ENCODE measurements at regions not wholly inside any gene's neighbourhood (a gene's known extent, or its start where the extent isn't known, plus 50 kb on each side); places are given as distances from the start of the nearest gene placed in this dataset.

DNA sequence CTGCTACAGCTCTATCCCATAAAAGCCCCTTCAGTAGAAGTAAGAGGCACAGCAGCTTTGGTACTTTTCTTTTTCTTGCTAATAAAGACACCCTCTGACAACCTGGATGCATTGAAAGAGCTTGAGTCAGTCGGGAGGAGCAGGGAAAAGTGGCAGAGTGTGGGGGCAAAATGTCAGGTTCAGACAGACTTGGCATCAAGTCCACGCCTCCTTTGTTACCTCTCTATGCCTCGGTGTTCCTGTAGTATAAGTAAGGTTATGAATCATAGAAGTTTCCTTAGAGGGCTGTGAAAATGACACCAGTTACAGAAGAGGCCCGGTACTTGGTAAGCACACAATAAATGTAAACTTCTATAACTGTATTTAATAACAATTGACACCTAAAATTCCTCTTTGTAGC, 133.9 kb downstream of the ESM1 start:
- intact Hi-C loops (cut with micrococcal nuclease), result no loop called here
- H3K9ac ChIP-seq (ENCODE audit: insufficient read depth, low read length, poor library complexity, severe bottlenecking), result no peak overlapping the region
- Mint-ChIP-seq H3K4me3 (no peak overlapping the region), H3K36me3 (no peaks in the 10 kb centered on the region), H3K27me3 (ENCODE audit: low read depth in 3 of 3) (peaks cover 0 to 3% (median 3%) of the 10 kb centered on the region in 3 donors), H3K9me3 (peaks cover 0 to 3% (median 0%) of the 10 kb centered on the region in 7 donors), H3K4me1 (no peaks in the 10 kb centered on the region), H3K27ac (no peak overlapping the region)
- H3K4me1 ChIP-seq (ENCODE audit: control insufficient read depth in 1 of 2, insufficient read depth in 2 of 2, low read length in 2 of 2), result no peaks in the 10 kb centered on the region
- no peaks in the 10 kb centered on the region for H3K79me2 ChIP-seq (ENCODE audit: insufficient read depth, low read length)
- H3K27ac ChIP-seq (ENCODE audit: low read depth in 1 of 2, low read length in 2 of 2), result no peak overlapping the region
- DNase-seq, result no peak
- no peak overlapping the region for H3K4me2 ChIP-seq (replicated peaks; ENCODE audit: extremely low read depth, low read length, poor library complexity, severe bottlenecking)
- no peak overlapping the region for H2AFZ ChIP-seq (ENCODE audit: insufficient read depth, low read depth, low read length, poor library complexity, severe bottlenecking)
- 86% methylated on average over 1 of the region's 4 CpGs for WGBS (ENCODE audit: insufficient coverage)
- TF ChIP-seq, protein P1, sequence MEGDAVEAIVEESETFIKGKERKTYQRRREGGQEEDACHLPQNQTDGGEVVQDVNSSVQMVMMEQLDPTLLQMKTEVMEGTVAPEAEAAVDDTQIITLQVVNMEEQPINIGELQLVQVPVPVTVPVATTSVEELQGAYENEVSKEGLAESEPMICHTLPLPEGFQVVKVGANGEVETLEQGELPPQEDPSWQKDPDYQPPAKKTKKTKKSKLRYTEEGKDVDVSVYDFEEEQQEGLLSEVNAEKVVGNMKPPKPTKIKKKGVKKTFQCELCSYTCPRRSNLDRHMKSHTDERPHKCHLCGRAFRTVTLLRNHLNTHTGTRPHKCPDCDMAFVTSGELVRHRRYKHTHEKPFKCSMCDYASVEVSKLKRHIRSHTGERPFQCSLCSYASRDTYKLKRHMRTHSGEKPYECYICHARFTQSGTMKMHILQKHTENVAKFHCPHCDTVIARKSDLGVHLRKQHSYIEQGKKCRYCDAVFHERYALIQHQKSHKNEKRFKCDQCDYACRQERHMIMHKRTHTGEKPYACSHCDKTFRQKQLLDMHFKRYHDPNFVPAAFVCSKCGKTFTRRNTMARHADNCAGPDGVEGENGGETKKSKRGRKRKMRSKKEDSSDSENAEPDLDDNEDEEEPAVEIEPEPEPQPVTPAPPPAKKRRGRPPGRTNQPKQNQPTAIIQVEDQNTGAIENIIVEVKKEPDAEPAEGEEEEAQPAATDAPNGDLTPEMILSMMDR (IDR thresholded peaks at IDR 0.05), result no peak
- H3K4me3 ChIP-seq (replicated peaks in 1 of 3; ENCODE audit: low read depth in 2 of 3, low read length in 3 of 3), result no peak overlapping the region
- no peaks in the 10 kb centered on the region for H3K27me3 ChIP-seq (ENCODE audit: control insufficient read depth in 2 of 2, insufficient read depth in 2 of 2, low read length in 2 of 2)
- H3K36me3 ChIP-seq (replicated peaks in 1 of 2; ENCODE audit: control insufficient read depth in 1 of 2, insufficient read depth in 2 of 2, low read length in 2 of 2), result no peaks in the 10 kb centered on the region
- H4K20me1 ChIP-seq (ENCODE audit: insufficient read depth, low read length), result no peaks in the 10 kb centered on the region
- no peaks in the 10 kb centered on the region for H3K9me3 ChIP-seq (replicated peaks in 1 of 2; ENCODE audit: control insufficient read depth in 1 of 2, insufficient read depth in 1 of 2, low read length in 2 of 2)

DNA sequence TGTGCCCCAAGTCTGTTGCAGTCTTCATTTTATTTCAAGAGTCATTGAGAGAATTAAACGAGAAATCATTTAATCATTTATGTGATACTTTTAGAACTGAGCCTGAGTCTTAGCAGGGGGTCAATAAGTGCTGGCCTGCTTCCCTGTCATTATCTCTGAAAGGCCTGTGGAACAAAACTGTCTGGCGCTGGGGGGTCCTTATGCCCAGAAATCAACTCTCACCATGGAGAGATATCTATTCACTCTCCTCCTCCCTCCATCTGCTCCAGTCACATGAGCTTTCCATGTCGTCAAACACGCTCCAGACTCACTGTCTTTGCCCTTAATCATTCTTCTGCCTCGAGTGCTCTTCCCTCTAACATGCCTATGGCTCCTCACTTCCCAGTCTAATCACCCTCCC, 136.8 kb downstream of the ESM1 start:
- Mint-ChIP-seq H3K36me3 (no peaks in the 10 kb centered on the region), H3K4me3 (no peak overlapping the region), H3K4me1 (peaks cover 7% of the 10 kb centered on the region), H3K27me3 (ENCODE audit: low read depth in 3 of 3) (peaks cover 0 to 3% (median 3%) of the 10 kb centered on the region in 3 donors), H3K9me3 (peaks cover 0 to under 1% (median 0%) of the 10 kb centered on the region in 7 donors), H3K27ac (no peak overlapping the region)
- H3K4me3 ChIP-seq (replicated peaks in 1 of 3; ENCODE audit: low read depth in 2 of 3, low read length in 3 of 3), result no peak overlapping the region
- no peak overlapping the region for H3K4me2 ChIP-seq (replicated peaks; ENCODE audit: extremely low read depth, low read length, poor library complexity, severe bottlenecking)
- 94% methylated on average over 4 of the region's 5 CpGs for WGBS (ENCODE audit: insufficient coverage)
- no peak for DNase-seq
- H3K27ac ChIP-seq (ENCODE audit: low read depth in 1 of 2, low read length in 2 of 2), result no peak overlapping the region
- H3K9ac ChIP-seq (ENCODE audit: insufficient read depth, low read length, poor library complexity, severe bottlenecking), result no peak overlapping the region
- no peaks in the 10 kb centered on the region for H3K36me3 ChIP-seq (replicated peaks in 1 of 2; ENCODE audit: control insufficient read depth in 1 of 2, insufficient read depth in 2 of 2, low read length in 2 of 2)
- no peak overlapping the region for H2AFZ ChIP-seq (ENCODE audit: insufficient read depth, low read depth, low read length, poor library complexity, severe bottlenecking)
- H3K27me3 ChIP-seq (ENCODE audit: control insufficient read depth in 2 of 2, insufficient read depth in 2 of 2, low read length in 2 of 2), result no peaks in the 10 kb centered on the region
- no peaks in the 10 kb centered on the region for H3K79me2 ChIP-seq (ENCODE audit: insufficient read depth, low read length)
- intact Hi-C loops (cut with micrococcal nuclease), result loop anchor here in 1 of 2 donors (5.0 to 10.0 kb wide), 2 partner anchors 94 to 331 kb away; partner anchors contain the start of gene SNX18
- H3K4me1 ChIP-seq (ENCODE audit: control insufficient read depth in 1 of 2, insufficient read depth in 2 of 2, low read length in 2 of 2), result peaks cover 4 to 10% of the 10 kb centered on the region in 2 donors
- no peaks in the 10 kb centered on the region for H4K20me1 ChIP-seq (ENCODE audit: insufficient read depth, low read length)
- TF ChIP-seq, protein P1 (IDR thresholded peaks at IDR 0.05), result no peak
- H3K9me3 ChIP-seq (replicated peaks in 1 of 2; ENCODE audit: control insufficient read depth in 1 of 2, insufficient read depth in 1 of 2, low read length in 2 of 2), result no peaks in the 10 kb centered on the region
